HG03520 (cell line): ENCODE measurements at regions not wholly inside any gene's neighbourhood (a gene's known extent, or its start where the extent isn't known, plus 50 kb on each side); places are given as distances from the start of the nearest gene placed in this dataset.

Experiments used
- ATAC-seq: cut with Tn5 transposase; IDR thresholded peaks from one replicate; pipeline ENCODE4 v1.9.1; 2021; ENCODE audit warnings: mild to moderate bottlenecking, moderate library complexity; ENCODE audit not compliant: unreplicated experiment

GRCh38 chr11:127219704-127220103 is 219.1 kb upstream of the KIRREL3 start:
- ATAC-seq = no peak

DNA sequence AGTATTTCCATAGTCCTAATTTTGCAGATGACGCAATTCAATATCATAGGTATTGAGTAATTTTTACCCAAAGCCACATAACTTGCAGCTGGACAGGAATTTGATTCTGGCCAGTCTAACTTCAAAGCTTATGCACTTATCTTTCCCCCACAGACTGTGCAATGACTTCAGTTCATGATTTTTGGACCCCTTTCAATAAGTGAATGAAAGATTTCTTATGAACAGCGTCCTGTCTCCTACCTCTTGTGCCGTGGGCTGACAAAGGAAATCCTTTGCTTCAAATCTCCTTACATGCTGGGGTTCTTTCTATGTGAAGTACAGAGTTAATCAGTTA is 217.7 kb upstream of the KIRREL3 start:
- no peak for ATAC-seq

GRCh38 chr11:127217452-127218274 is 217.1 kb upstream of the KIRREL3 start:
- ATAC-seq = no peak

DNA sequence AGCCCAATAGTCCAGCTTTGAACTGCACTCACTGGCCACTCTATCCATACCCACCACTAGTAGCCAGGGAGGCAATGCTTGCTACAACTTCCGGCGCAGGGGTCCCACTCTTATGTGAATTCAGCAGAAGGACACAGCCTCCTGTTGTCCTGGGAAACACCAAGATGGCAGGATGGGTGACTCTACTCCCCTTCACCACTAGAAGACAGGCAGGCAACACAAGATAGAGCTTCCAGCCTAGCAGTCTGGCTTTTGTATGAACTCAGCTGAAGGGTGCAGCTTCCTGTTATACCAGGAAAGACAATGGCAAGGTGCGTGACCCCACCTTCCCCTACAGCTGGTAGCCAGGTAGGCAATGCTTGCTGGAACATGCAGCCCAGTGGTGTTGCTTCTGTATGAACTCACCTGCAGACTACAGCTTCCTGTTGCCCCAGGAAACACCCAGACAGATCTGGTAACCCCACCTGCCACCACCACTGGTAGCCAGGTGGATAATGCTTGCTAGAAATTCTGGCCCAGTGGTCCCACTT is 205.2 kb upstream of the KIRREL3 start:
- no peak for ATAC-seq

DNA sequence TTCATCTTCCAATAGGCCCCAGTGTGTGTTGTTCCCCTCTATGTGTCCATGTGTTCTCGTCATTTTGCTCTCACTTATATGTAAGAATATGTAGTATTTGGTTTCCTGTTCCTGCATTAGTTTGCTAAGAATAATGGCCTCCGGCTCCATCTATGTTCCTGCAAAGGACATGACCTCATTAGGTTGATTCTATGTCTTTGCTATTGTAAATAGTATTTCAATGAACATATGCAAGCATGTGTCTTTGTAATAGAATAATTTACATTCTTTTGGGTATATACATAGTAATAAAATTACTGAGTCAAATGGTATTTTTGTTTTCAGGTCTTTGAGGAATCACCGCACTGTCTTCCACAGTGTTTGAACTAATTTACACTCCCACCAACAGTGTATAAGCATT is 202.9 kb upstream of the KIRREL3 start:
- no peak for ATAC-seq

DNA sequence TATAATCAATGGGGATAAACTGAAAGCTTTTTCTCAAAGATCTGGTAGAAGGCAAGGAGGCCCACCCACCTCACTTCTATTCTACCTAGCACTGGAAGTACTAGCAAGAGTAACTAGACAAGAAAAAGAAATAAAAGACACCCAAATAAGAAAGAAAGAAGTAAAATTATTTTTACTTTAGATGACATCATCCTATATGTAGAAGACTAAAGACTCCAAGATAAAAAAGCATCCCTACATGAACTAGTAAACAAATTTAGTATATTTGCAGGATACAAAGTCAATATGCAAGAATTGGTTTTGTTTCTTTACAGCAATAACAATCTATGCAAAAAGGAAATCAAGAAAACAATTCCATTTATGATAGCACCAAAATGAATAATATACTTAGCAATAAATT is 201.5 kb upstream of the KIRREL3 start:
- no peak for ATAC-seq

- no peak for ATAC-seq
Measured at GRCh38 chr11:127199306-127199801, 198.8 kb upstream of the KIRREL3 start.

- ATAC-seq = no peak
Measured at GRCh38 chr11:127195501-127196120, 195.0 kb upstream of the KIRREL3 start.

DNA sequence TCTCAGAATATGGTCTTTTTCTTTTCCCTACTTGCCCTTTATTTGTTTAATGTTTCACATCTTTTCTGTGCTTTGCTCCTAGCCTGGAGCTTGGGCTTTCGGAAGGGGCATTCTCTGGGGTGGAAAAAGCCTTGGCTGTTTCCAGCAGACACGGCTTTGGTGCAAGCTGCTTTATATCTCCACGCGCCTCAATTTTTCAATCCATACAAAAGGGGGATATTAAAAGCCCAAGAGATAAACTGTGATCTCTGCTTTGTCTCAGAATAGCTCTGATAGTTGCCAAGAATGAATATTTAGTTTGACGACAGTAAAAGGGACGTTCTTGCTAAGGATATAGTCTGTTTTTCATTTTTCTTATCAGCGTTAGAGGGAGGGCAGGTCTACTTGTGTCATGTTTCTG is 194.0 kb upstream of the KIRREL3 start:
- no peak for ATAC-seq

GRCh38 chr11:127193950-127194349 is 193.4 kb upstream of the KIRREL3 start:
- ATAC-seq = no peak

GRCh38 chr11:127191689-127192088 is 191.1 kb upstream of the KIRREL3 start:
- no peak for ATAC-seq

- ATAC-seq = no peak
Measured at GRCh38 chr11:127191261-127191660, 190.7 kb upstream of the KIRREL3 start.

GRCh38 chr11:127182586-127183203 is 182.1 kb upstream of the KIRREL3 start:
- no peak for ATAC-seq

- no peak for ATAC-seq
Measured at GRCh38 chr11:127157225-127157624, 156.7 kb upstream of the KIRREL3 start.

DNA sequence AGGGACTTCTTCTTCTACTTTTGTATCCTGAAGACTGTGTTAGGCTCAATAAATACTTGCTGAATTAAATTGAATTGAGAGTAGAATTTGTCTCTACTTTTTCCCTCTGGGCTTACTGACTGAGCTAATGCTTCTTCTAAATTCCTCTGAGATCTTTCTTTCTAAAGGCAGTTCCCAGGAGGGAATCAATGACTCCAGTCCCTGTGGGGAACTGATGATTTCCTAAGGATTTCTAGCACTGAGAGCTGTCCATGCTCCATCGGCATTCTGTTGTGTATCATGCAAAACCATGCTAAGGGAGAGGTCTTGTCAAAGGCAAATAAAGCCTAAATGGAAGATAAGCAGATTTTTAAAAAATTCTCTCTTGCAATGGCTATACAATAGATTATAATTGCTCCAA is 148.8 kb upstream of the KIRREL3 start:
- ATAC-seq = no peak

GRCh38 chr11:127143251-127143650 is 142.7 kb upstream of the KIRREL3 start:
- no peak for ATAC-seq

- ATAC-seq = no peak
Measured at GRCh38 chr11:127138613-127139012, 138.0 kb upstream of the KIRREL3 start.

- ATAC-seq = no peak
Measured at GRCh38 chr11:127137771-127138280, 137.3 kb upstream of the KIRREL3 start.

DNA sequence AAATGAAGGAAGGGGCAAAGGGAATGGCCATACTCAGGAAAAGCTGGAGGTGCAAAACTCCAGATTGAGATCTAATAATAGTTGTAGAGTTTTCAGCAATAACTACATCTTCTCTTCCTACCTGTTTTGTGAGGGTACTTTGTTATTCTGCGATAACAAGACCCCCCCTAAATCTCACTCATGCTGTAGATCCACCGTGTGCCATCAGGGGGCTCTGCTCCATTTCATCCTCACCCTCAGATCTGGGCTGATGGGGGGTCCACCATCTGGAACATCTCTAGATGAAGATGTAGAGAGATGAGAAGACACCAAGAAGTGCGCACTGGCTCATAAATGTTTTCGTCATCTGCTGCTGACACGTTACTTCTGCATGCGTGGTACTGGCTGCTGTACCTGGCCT is 135.9 kb upstream of the KIRREL3 start:
- ATAC-seq = no peak

DNA sequence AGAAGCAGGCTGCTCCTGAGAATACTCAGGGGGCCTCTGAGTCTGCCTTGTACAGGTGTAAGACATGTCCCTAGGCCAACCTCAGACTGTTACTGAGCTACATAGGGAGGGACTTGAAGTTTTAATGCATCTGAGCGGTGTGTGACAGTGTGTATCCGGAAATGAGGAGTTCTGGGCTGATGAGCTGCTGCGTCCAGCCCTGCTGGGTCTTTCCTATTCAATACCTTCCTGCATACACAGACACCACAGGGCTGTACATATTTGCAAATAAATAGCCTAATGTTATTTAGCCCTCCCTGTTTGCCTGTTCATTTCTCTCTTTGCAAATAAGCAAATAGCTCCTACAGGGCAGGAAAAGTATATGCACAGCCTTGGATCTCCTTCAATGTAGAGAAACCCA is 134.7 kb upstream of the KIRREL3 start:
- no peak for ATAC-seq

- ATAC-seq = no peak
Measured at GRCh38 chr11:127133061-127133460, 132.5 kb upstream of the KIRREL3 start.

- ATAC-seq = no peak
Measured at GRCh38 chr11:127130321-127130720, 129.8 kb upstream of the KIRREL3 start.
